DMS114 treated with DMSO at 0.1 percent for 48 hours (cell line): ENCODE measurements at regions not wholly inside any gene's neighbourhood (a gene's known extent, or its start where the extent isn't known, plus 50 kb on each side); places are given as distances from the start of the nearest gene placed in this dataset.
"Not testable (repeated sequence)": the region's sequence is repeated elsewhere in the genome, so short reads cannot be mapped to it uniquely, and the experiment has no call there.

ENCODE experiments used
- DNase-seq: peaks from one replicate; lab custom pipeline; 2025; ENCODE audit not compliant: unreplicated experiment; lab: John Stamatoyannopoulos, UW

- no peak for DNase-seq
Observed at GRCh38 chr13:70814684-70815083, 706.4 kb upstream of the KLHL1 start.

GRCh38 chr13:70812481-70812880 lies 704.2 kb upstream of the KLHL1 start:
- DNase-seq, result no peak

- no peak for DNase-seq
Observed at GRCh38 chr13:70809588-70809987, 701.3 kb upstream of the KLHL1 start.

GRCh38 chr13:70798385-70798784 lies 690.1 kb upstream of the KLHL1 start:
- no peak for DNase-seq

- DNase-seq, result no peak
Observed at GRCh38 chr13:70795484-70795883, 687.2 kb upstream of the KLHL1 start.

- DNase-seq, result no peak
Observed at GRCh38 chr13:70792121-70792520, 683.9 kb upstream of the KLHL1 start.

GRCh38 chr13:70789751-70790150 lies 681.5 kb upstream of the KLHL1 start:
- DNase-seq, result no peak

GRCh38 chr13:70788074-70788473 lies 679.8 kb upstream of the KLHL1 start:
- DNase-seq, result no peak

- DNase-seq, result no peak
Observed at GRCh38 chr13:70784207-70784989, 676.1 kb upstream of the KLHL1 start.

- no peak for DNase-seq
Observed at GRCh38 chr13:70769817-70770216, 661.6 kb upstream of the KLHL1 start.

- DNase-seq, result no peak
Observed at GRCh38 chr13:70758932-70759331, 650.7 kb upstream of the KLHL1 start.

- DNase-seq, result no peak
Observed at GRCh38 chr13:70756088-70756487, 647.8 kb upstream of the KLHL1 start.

- no peak for DNase-seq
Observed at GRCh38 chr13:70755456-70755855, 647.2 kb upstream of the KLHL1 start.

- DNase-seq, result no peak
Observed at GRCh38 chr13:70747262-70747661, 639.0 kb upstream of the KLHL1 start.

- DNase-seq, result not testable (repeated sequence)
Observed at GRCh38 chr13:70746469-70746868, 638.2 kb upstream of the KLHL1 start.

- no peak for DNase-seq
Observed at GRCh38 chr13:70736622-70737317, 628.5 kb upstream of the KLHL1 start.

GRCh38 chr13:70732611-70733010 lies 624.4 kb upstream of the KLHL1 start:
- DNase-seq, result no peak

- DNase-seq, result no peak
Observed at GRCh38 chr13:70729369-70729768, 621.1 kb upstream of the KLHL1 start.

GRCh38 chr13:70723732-70724131 lies 615.5 kb upstream of the KLHL1 start:
- no peak for DNase-seq

GRCh38 chr13:70720386-70720785 lies 612.1 kb upstream of the KLHL1 start:
- DNase-seq, result no peak

GRCh38 chr13:70714993-70715392 lies 606.7 kb upstream of the KLHL1 start:
- no peak for DNase-seq

GRCh38 chr13:70708775-70709174 lies 600.5 kb upstream of the KLHL1 start:
- DNase-seq, result no peak

GRCh38 chr13:70703755-70704154 lies 595.5 kb upstream of the KLHL1 start:
- no peak for DNase-seq
